H9 (cell line): ENCODE measurements at regions not wholly inside any gene's neighbourhood (a gene's known extent, or its start where the extent isn't known, plus 50 kb on each side); places are given as distances from the start of the nearest gene placed in this dataset.

Experiments used
- DNase-seq: peaks from one replicate; pipeline ENCODE4 v3.0.0-alpha.2; 2017
- H2AFZ ChIP-seq: one replicate; pipeline ENCODE4 v1.6.1; 2013; ENCODE audit warnings: mild to moderate bottlenecking, low read length, control low read depth, moderate library complexity
- H2AK5ac ChIP-seq: 2 replicates; pipeline ENCODE4 v1.6.1; 2013; ENCODE audit warnings: low read length, control low read depth, mixed read lengths; ENCODE audit not compliant: insufficient read length
- H2BK120ac ChIP-seq: one replicate; pipeline ENCODE4 v1.6.1; 2013; ENCODE audit warnings: low read depth, mild to moderate bottlenecking, low read length, control low read depth, inconsistent platforms; ENCODE audit not compliant: poor library complexity, severe bottlenecking
- H2BK12ac ChIP-seq: 2 replicates; pipeline ENCODE4 v1.6.1; 2013; ENCODE audit warnings: low read length, control low read depth, mixed read lengths, low read depth; ENCODE audit not compliant: insufficient read length
- H2BK15ac ChIP-seq: 2 replicates; pipeline ENCODE4 v1.6.1; 2013; ENCODE audit warnings: low read depth, low read length, control low read depth
- H2BK20ac ChIP-seq: one replicate; pipeline ENCODE4 v1.6.1; 2013; ENCODE audit warnings: low read depth, mild to moderate bottlenecking, low read length, control low read depth, inconsistent platforms; ENCODE audit not compliant: poor library complexity, severe bottlenecking
- H2BK5ac ChIP-seq: 2 replicates; pipeline ENCODE4 v1.6.1; 2013; ENCODE audit warnings: low read length, control low read depth, mixed read lengths; ENCODE audit not compliant: insufficient read length
- H3K14ac ChIP-seq: 2 replicates; pipeline ENCODE4 v1.6.1; 2013; ENCODE audit warnings: low read length, control low read depth; ENCODE audit not compliant: insufficient read depth
- H3K18ac ChIP-seq: 2 replicates; pipeline ENCODE4 v1.6.1; 2013; ENCODE audit warnings: low read depth, mild to moderate bottlenecking, mixed read lengths, low read length, control low read depth; ENCODE audit not compliant: insufficient read length
- H3K23ac ChIP-seq: 2 replicates; pipeline ENCODE4 v1.6.1; 2013; ENCODE audit warnings: low read length, control low read depth, mixed read lengths, low read depth; ENCODE audit not compliant: insufficient read length
- H3K23me2 ChIP-seq: 2 replicates; pipeline ENCODE4 v1.6.1; 2013; ENCODE audit warnings: low read depth, mild to moderate bottlenecking, mixed read lengths, low read length, control low read depth; ENCODE audit not compliant: insufficient read length, poor library complexity, severe bottlenecking
- H3K27ac ChIP-seq: 2 replicates; pipeline ENCODE4 v1.5.1; 2013; ENCODE audit warnings: low read length, control low read depth, mixed read lengths, low read depth; ENCODE audit not compliant: insufficient read length
- H3K27me3 ChIP-seq: 2 replicates; pipeline ENCODE4 v1.6.1; 2013; ENCODE audit warnings: low read length, control low read depth, inconsistent platforms; ENCODE audit not compliant: insufficient read depth
- H3K4ac ChIP-seq: 2 replicates; pipeline ENCODE4 v1.6.1; 2013; ENCODE audit warnings: low read depth, mild to moderate bottlenecking, control low read depth, inconsistent platforms, low read length, moderate library complexity
- H3K4me1 ChIP-seq: 2 replicates; pipeline ENCODE4 v1.6.1; 2013; ENCODE audit warnings: low read length, control low read depth, inconsistent platforms; ENCODE audit not compliant: insufficient read depth
- H3K4me2 ChIP-seq: 2 replicates; pipeline ENCODE4 v1.6.1; 2013; ENCODE audit warnings: low read length, control low read depth, mixed read lengths; ENCODE audit not compliant: insufficient read length, insufficient read depth
- H3K56ac ChIP-seq: 2 replicates; pipeline ENCODE4 v1.6.1; 2013; ENCODE audit warnings: low read depth, mild to moderate bottlenecking, mixed read lengths, low read length, control low read depth; ENCODE audit not compliant: insufficient read length
- H3K79me1 ChIP-seq: 2 replicates; pipeline ENCODE4 v1.6.1; 2013; ENCODE audit warnings: low read depth, mild to moderate bottlenecking, moderate library complexity, low read length, control low read depth, inconsistent platforms; ENCODE audit not compliant: insufficient read depth, poor library complexity, severe bottlenecking
- H3K79me2 ChIP-seq: 2 replicates; pipeline ENCODE4 v1.6.1; 2013; ENCODE audit warnings: low read length, control low read depth, inconsistent platforms; ENCODE audit not compliant: insufficient read depth
- H3K9ac ChIP-seq: 2 replicates; pipeline ENCODE4 v1.6.1; 2013; ENCODE audit warnings: low read length, control low read depth, mixed read lengths; ENCODE audit not compliant: insufficient read length; ENCODE audit errors: extremely low read depth
- H3K9me3 ChIP-seq: one replicate; pipeline ENCODE4 v1.6.1; 2013; ENCODE audit warnings: low read depth, low read length, inconsistent platforms; ENCODE audit not compliant: control insufficient read depth
- H3T11ph ChIP-seq: one replicate; pipeline ENCODE4 v1.6.1; 2013; ENCODE audit warnings: mild to moderate bottlenecking, low read length, control low read depth, inconsistent platforms
- H4K20me1 ChIP-seq: one replicate; pipeline ENCODE4 v1.6.1; 2013; ENCODE audit not compliant: control insufficient read depth, insufficient read length, insufficient read depth
- H4K5ac ChIP-seq: 2 replicates; pipeline ENCODE4 v1.6.1; 2013; ENCODE audit warnings: low read depth, mild to moderate bottlenecking, mixed read lengths, low read length, control low read depth; ENCODE audit not compliant: insufficient read length
- H4K8ac ChIP-seq: replicated peaks from 2 replicates; pipeline ENCODE4 v1.6.1; 2013; ENCODE audit warnings: low read length, control low read depth, mixed read lengths, low read depth; ENCODE audit not compliant: insufficient read length
- H4K91ac ChIP-seq: 2 replicates; pipeline ENCODE4 v1.6.1; 2013; ENCODE audit warnings: low read depth, mild to moderate bottlenecking, moderate library complexity, mixed read lengths, low read length, control low read depth; ENCODE audit not compliant: insufficient read length
- H3K27ac Mint-ChIP-seq, 3 experiments: 2 replicates in 2 of 3; 3 replicates in 1 of 3; pipeline ENCODE4 v1.8.0; 2020 to 2021; ENCODE audit warnings: mixed read lengths in 3 of 3, mild to moderate bottlenecking in 1 of 3, moderate library complexity in 1 of 3
- H3K27me3 Mint-ChIP-seq: 2 replicates; pipeline ENCODE4 v1.8.0; 2021; ENCODE audit warnings: low read depth, mild to moderate bottlenecking, moderate library complexity, mixed read lengths
- H3K36me3 Mint-ChIP-seq, 3 experiments: 2 replicates in 2 of 3; 3 replicates in 1 of 3; pipeline ENCODE4 v1.8.0; 2020 to 2021; ENCODE audit warnings: low read depth in 3 of 3, mixed read lengths in 3 of 3; ENCODE audit not compliant: insufficient read depth in 1 of 3
- H3K4me1 Mint-ChIP-seq, 2 experiments: 2 replicates each; pipeline ENCODE4 v1.8.0; 2020; ENCODE audit warnings: mixed read lengths in 2 of 2
- H3K4me3 Mint-ChIP-seq, 2 experiments: 2 replicates in 1 of 2; 3 replicates in 1 of 2; pipeline ENCODE4 v1.8.0; 2020 to 2021; ENCODE audit warnings: mild to moderate bottlenecking in 2 of 2, mixed read lengths in 2 of 2, moderate library complexity in 1 of 2
- H3K9me3 Mint-ChIP-seq, 2 experiments: 2 replicates in 1 of 2; 3 replicates in 1 of 2; pipeline ENCODE4 v1.8.0; 2020; ENCODE audit warnings: mild to moderate bottlenecking in 2 of 2, mixed read lengths in 2 of 2, moderate library complexity in 1 of 2
- WGBS: extraction: QIAGEN DNeasy Blood & Tissue Kit; methylation state at CpG from one replicate; pipeline ENCODE4 v1.1.7; 2013; ENCODE audit warnings: missing lambda C conversion rate, low lambda C conversion rate, mixed read lengths; ENCODE audit not compliant: insufficient read length; ENCODE audit errors: extremely low coverage; 5-methylcytosine and 5-hydroxymethylcytosine counted together
- TF ChIP-seq, protein P1 (sequence below): fragments of 200-600 bp; sonication (generic); conservative IDR thresholded peaks from 3 replicates; pipeline ENCODE4 v1.8.0; 2021; ENCODE audit warnings: antibody characterized with exemption, mild to moderate bottlenecking

DNA sequence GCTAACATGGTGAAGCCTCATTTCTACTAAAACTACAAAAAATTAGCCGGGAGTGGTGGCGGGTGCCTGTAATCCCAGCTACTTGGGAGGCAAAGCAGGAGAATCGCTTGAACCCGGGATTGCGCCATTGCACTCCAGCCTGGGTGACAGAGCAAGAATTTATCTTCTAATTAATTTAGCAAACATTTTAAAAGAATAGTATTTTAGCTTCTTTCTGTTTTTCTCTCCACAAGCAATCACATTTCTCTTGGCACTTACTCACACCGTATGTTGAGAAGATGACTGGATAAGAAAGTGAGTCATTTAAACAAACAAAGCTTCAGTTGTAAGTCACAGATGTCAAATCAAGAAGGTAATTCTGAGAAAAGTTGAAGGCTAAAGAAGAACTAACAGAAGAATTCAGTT, 264.0 kb downstream of the ARL4A start:
- no peaks in the 10 kb centered on the region for H4K20me1 ChIP-seq
- no peak overlapping the region for H2BK15ac ChIP-seq
- no peak overlapping the region for H2AK5ac ChIP-seq
- H3K4me1 ChIP-seq = no peaks in the 10 kb centered on the region
- H3K27me3 Mint-ChIP-seq = no peaks in the 10 kb centered on the region
- no peaks in the 10 kb centered on the region for H3K36me3 Mint-ChIP-seq
- no peak overlapping the region for H2BK5ac ChIP-seq
- H4K91ac ChIP-seq = no peak overlapping the region
- H3K27me3 ChIP-seq = no peaks in the 10 kb centered on the region
- no peak overlapping the region for H3K56ac ChIP-seq
- TF ChIP-seq, protein P1, sequence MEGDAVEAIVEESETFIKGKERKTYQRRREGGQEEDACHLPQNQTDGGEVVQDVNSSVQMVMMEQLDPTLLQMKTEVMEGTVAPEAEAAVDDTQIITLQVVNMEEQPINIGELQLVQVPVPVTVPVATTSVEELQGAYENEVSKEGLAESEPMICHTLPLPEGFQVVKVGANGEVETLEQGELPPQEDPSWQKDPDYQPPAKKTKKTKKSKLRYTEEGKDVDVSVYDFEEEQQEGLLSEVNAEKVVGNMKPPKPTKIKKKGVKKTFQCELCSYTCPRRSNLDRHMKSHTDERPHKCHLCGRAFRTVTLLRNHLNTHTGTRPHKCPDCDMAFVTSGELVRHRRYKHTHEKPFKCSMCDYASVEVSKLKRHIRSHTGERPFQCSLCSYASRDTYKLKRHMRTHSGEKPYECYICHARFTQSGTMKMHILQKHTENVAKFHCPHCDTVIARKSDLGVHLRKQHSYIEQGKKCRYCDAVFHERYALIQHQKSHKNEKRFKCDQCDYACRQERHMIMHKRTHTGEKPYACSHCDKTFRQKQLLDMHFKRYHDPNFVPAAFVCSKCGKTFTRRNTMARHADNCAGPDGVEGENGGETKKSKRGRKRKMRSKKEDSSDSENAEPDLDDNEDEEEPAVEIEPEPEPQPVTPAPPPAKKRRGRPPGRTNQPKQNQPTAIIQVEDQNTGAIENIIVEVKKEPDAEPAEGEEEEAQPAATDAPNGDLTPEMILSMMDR = no peak
- no peak overlapping the region for H3K4ac ChIP-seq
- no peaks in the 10 kb centered on the region for H3K9me3 Mint-ChIP-seq
- no peak for DNase-seq
- H3K14ac ChIP-seq = no peak overlapping the region
- H4K8ac ChIP-seq = no peak overlapping the region
- peaks cover 8 to 11% of the 10 kb centered on the region in 2 experiments; a peak in 3 of 4 replicates for H3K4me1 Mint-ChIP-seq
- H3K79me1 ChIP-seq = no peaks in the 10 kb centered on the region
- H3K79me2 ChIP-seq = no peaks in the 10 kb centered on the region
- no CpG with 5 or more reads among the region's 6 CpGs for WGBS
- H3K9me3 ChIP-seq = no peaks in the 10 kb centered on the region
- no peak overlapping the region for H2AFZ ChIP-seq
- H3K27ac Mint-ChIP-seq = no peak overlapping the region
- no peak overlapping the region for H2BK20ac ChIP-seq
- no peak overlapping the region for H2BK12ac ChIP-seq
- no peak overlapping the region for H3K27ac ChIP-seq
- no peak overlapping the region for H2BK120ac ChIP-seq
- no peaks in the 10 kb centered on the region for H3K23me2 ChIP-seq
- H3T11ph ChIP-seq = no peak overlapping the region
- H3K4me2 ChIP-seq = no peak overlapping the region
- no peak overlapping the region for H3K23ac ChIP-seq
- H3K4me3 Mint-ChIP-seq = no peak overlapping the region
- no peak overlapping the region for H4K5ac ChIP-seq
- no peak overlapping the region for H3K9ac ChIP-seq
- no peak overlapping the region for H3K18ac ChIP-seq
